Left ventricle myocardium inferior (tissue), 1 donor: ENCODE measurements at regions not wholly inside any gene's neighbourhood (a gene's known extent, or its start where the extent isn't known, plus 50 kb on each side); places are given as distances from the start of the nearest gene placed in this dataset.

ENCODE experiments used
- DNase-seq: peaks from one replicate; pipeline ENCODE4 v3.0.0-alpha.2; 2020
- H3K27ac ChIP-seq: fragments of 200-600 bp; replicated peaks from 2 replicates; pipeline ENCODE4 v1.8.0; 2021
- H3K27me3 ChIP-seq: fragments of 200-600 bp; 2 replicates; pipeline ENCODE4 v1.8.0; 2021; ENCODE audit warnings: low read depth
- H3K36me3 ChIP-seq: fragments of 200-600 bp; 2 replicates; pipeline ENCODE4 v1.8.0; 2021
- H3K4me1 ChIP-seq: fragments of 200-600 bp; 2 replicates; pipeline ENCODE4 v1.8.0; 2021
- H3K4me3 ChIP-seq: fragments of 200-600 bp; 2 replicates; pipeline ENCODE4 v1.8.0; 2021; ENCODE audit warnings: mild to moderate bottlenecking, moderate library complexity
- H3K9me3 ChIP-seq: fragments of 200-600 bp; replicated peaks from 2 replicates; pipeline ENCODE4 v1.8.0; 2021
- intact Hi-C: fragments of 100-400 bp; cut with micrococcal nuclease; formaldehyde crosslinking; loops from one replicate; pipeline ENCODE4 v1.11.0; 2022
- TF ChIP-seq, protein P1 (sequence below): fragments of 200-600 bp; IDR thresholded peaks from 2 replicates; pipeline ENCODE4 v1.8.0; 2021; ENCODE audit warnings: antibody characterized with exemption, mild to moderate bottlenecking, borderline replicate concordance
- donor health status: DM: no; HTN: yes; CAD: no; lungs with severe emphysema.

DNA sequence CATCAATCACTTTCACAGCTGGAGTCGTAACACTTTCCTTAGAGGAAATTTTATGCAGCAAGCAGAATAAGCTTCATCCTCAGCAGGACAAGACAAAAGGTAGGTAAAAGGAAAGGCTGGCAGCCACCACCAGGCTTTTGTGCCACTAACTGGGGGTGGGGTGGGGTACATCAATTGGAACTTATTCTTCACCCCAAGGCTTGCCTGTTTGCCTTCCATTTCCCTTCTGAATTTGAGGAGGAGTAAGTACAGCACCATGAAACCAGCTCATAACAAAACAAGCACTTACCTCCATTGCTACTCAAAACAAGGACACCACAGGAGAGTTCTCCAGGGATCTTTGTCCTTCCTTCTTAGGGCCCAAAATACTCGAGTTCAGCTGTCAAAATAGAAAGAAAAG lies 296.8 kb downstream of the ARRDC4 start:
- intact Hi-C loops: no loop called here
- H3K27me3 ChIP-seq: peaks cover 19% of the 10 kb centered on the region
- H3K36me3 ChIP-seq: no peaks in the 10 kb centered on the region
- TF ChIP-seq, protein P1, sequence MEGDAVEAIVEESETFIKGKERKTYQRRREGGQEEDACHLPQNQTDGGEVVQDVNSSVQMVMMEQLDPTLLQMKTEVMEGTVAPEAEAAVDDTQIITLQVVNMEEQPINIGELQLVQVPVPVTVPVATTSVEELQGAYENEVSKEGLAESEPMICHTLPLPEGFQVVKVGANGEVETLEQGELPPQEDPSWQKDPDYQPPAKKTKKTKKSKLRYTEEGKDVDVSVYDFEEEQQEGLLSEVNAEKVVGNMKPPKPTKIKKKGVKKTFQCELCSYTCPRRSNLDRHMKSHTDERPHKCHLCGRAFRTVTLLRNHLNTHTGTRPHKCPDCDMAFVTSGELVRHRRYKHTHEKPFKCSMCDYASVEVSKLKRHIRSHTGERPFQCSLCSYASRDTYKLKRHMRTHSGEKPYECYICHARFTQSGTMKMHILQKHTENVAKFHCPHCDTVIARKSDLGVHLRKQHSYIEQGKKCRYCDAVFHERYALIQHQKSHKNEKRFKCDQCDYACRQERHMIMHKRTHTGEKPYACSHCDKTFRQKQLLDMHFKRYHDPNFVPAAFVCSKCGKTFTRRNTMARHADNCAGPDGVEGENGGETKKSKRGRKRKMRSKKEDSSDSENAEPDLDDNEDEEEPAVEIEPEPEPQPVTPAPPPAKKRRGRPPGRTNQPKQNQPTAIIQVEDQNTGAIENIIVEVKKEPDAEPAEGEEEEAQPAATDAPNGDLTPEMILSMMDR: no peak
- DNase-seq: no peak
- no peak overlapping the region for H3K4me3 ChIP-seq
- H3K27ac ChIP-seq: no peak overlapping the region
- H3K9me3 ChIP-seq: peaks cover 39% of the 10 kb centered on the region
- H3K4me1 ChIP-seq: no peaks in the 10 kb centered on the region

DNA sequence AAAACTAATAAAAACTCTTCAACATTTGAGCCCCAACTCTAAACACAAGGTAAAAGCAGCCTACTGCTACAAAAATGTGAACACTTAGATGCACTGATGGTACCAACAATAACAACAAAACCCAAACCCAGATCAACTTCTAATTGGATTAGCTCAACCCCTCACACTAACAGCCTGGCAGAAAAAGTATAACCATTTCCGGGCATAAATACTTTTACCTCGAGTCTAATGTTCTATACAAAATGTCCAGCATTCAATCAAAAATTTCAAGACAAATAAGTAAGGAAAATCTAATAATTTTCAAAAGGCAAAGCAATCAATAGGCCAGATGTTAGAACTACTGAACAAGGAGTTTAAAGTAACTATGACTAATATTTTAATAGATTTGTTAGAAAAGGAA lies 303.3 kb downstream of the ARRDC4 start:
- DNase-seq: no peak
- Histone ChIP-seq H3K4me1 (no peaks in the 10 kb centered on the region), H3K27me3 (no peaks in the 10 kb centered on the region), H3K27ac (no peak overlapping the region), H3K36me3 (no peaks in the 10 kb centered on the region), H3K4me3 (no peak overlapping the region), H3K9me3 (peaks cover 61% of the 10 kb centered on the region)
- TF ChIP-seq, protein P1: no peak
- intact Hi-C loops: no loop called here

DNA sequence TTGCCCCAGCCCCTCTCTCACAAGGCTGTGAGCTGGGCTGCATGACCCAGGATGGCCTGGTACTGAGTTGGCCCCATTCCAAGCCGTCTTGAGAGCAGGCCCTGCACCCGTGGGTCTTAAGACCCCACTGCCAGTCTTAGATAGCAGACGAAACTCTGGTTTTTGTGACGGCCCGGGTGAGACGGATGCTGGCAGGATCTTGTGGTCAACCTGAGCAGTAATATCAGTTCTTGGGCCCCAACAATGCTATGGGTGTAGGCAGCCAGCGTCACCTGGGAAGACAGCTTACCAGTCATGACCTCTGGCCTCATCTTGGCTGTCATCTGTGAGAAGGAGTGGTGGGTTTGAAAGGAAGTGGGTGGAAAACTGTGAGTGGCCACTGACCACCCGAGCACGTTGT lies 305.8 kb downstream of the ARRDC4 start:
- intact Hi-C loops: no loop called here
- H3K27me3 ChIP-seq: peaks cover 4% of the 10 kb centered on the region
- no peak overlapping the region for H3K4me3 ChIP-seq
- TF ChIP-seq, protein P1: no peak
- H3K27ac ChIP-seq: no peak overlapping the region
- H3K4me1 ChIP-seq: no peaks in the 10 kb centered on the region
- DNase-seq: no peak
- no peaks in the 10 kb centered on the region for H3K36me3 ChIP-seq
- peaks cover 56% of the 10 kb centered on the region for H3K9me3 ChIP-seq

DNA sequence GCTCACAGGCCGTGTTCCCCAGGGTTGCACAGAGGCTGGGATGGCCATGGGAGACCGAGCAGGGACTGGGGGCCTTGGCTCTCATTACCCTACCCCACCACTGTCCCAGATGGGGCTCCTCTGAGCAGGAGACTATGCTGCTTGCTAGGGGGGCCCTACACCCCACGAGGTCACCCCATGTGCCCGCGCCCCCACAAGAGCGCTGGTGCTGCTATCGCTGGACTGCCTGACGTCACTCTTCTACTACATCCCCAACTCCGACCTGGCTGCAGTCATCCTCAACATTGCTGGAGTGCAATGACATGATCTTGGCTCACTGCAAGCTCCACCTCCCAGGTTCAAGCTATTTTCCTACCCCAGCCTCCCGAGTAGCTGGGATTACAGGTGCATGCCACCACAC lies 307.7 kb downstream of the ARRDC4 start:
- Histone ChIP-seq H3K4me3 (no peak overlapping the region), H3K27ac (no peak overlapping the region), H3K4me1 (no peaks in the 10 kb centered on the region), H3K9me3 (peaks cover 48% of the 10 kb centered on the region), H3K36me3 (no peaks in the 10 kb centered on the region), H3K27me3 (peaks cover 4% of the 10 kb centered on the region)
- no peak for DNase-seq
- intact Hi-C loops: no loop called here
- TF ChIP-seq, protein P1: no peak

DNA sequence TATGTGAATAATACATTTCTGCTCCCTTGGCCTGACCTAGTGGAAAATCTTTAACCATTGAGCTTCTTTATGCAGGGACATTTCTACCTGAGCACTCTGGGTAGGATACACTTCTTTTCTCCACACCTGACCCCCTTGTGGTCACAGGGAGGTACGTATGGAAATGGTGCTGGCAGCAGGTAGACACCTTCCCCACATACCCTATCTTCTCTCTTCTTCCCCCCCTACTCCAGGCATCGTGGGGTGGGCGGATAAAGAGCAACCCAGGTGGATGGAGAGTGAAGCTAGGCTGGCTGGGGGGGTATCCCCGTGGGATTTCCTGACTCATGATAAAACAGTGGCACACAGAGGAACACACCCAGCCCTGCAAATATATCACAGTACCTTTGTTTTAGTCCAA lies 312.1 kb downstream of the ARRDC4 start:
- TF ChIP-seq, protein P1: no peak
- H3K36me3 ChIP-seq: no peaks in the 10 kb centered on the region
- H3K27ac ChIP-seq: no peak overlapping the region
- peaks cover 25% of the 10 kb centered on the region for H3K9me3 ChIP-seq
- H3K4me1 ChIP-seq: no peaks in the 10 kb centered on the region
- peaks cover 11% of the 10 kb centered on the region for H3K27me3 ChIP-seq
- no peak for DNase-seq
- intact Hi-C loops: no loop called here
- no peak overlapping the region for H3K4me3 ChIP-seq

DNA sequence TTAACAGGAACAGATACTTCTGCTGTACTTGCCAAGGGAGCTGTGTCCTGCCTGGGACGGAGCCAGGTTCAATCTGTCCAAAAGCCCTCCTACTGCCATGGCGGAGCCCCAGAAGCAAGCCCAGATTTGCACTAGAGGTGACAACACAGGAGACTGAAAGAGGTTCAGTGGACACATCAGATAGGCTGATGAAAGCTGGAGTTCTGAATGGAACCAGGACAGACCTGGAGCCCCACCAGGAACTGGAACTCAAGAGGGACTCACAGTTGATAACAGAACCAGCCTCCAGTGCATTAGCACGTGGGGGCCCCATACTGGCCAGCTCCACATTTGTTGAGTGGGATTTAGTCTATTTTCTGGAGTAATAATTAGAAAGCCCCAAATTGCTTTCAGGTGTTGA lies 315.5 kb downstream of the ARRDC4 start:
- TF ChIP-seq, protein P1: no peak
- Histone ChIP-seq H3K27me3 (peaks cover 7% of the 10 kb centered on the region), H3K36me3 (no peaks in the 10 kb centered on the region), H3K9me3 (no peaks in the 10 kb centered on the region), H3K27ac (no peak overlapping the region), H3K4me3 (no peak overlapping the region), H3K4me1 (no peaks in the 10 kb centered on the region)
- DNase-seq: no peak
- intact Hi-C loops: no loop called here
